ENCODE measurements at regions not wholly inside any gene's neighbourhood (a gene's known extent, or its start where the extent isn't known, plus 50 kb on each side); places are given as distances from the start of the nearest gene placed in this dataset.

DNA sequence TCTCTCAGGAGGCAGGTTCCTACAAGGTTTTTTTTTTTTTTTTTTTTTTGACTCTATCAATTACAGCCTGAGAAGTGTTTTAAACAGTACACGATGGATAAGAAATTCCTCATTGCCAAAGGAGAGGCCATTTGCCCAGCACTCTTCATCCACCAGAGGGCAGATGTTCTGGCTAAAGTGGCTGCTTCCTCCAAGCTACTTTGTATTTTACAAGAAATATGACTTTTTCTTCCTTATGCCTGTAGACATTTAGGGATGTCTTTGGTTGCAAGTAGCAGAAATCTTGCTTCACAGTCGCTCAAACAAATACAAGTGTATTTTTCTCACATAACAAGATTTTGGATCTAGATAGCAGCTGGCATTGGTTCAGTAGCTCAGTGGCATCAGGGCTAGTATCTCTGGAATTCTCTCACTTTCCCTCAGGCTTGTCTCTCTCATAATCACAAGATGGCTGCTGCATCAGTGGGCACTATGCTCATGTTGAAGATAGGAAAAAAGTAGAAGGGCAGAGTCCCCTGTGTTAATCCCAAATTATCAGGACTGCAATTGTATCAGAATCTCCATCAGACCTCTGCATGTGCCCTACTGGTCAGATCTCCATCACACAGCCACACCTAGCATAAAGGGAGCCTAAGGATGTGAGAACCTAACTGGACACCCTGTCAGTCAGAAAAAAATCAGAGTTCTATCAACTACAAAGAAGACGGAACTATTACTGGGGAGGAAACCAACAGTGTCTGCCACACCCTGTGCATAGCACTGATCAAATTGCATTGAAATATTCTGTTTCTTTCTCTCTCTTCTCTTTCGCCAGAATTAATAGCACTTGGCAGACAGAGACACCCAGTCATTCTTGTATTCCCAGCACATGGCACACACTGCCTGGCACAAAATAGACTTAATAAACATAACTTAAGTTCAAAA lies 138.9 kb upstream of the COL8A1 start:
- DNase-seq: no peak

DNA sequence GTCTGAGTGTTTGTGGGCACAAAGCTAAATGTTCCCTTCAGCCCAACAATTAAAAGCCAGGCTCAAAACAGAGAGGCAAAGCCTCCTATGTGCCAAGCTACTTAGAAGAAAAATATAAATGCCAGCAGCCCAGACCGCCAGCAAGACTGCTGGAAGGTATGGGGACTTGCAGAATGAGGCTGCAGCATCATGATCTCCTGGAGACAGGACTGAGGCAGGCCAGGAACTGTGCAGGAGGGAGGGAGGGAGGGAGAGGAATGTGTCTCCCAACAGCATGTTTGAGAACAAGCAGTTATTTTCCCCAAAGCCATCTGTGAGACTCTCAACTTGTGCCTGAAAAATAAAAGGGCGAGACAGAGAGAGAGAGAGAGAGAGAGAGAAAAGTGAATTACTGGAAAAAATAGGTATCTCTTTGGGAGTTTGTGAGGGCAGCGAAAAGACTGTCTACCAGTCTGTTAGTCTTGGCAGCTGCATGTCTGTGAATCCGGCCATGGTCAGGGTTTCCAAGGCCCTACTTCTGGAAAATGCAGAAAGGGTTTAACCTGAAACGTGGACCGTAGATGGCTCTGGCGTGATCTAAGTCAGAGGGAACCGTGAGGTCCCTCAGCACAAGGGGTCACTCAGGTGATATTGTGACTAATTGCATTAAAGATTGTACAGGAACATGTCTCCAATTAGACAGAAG lies 139.7 kb upstream of the COL8A1 start:
- DNase-seq: no peak

GRCh38 chr3:99487894-99488293 lies 150.5 kb upstream of the COL8A1 start:
- no peak for DNase-seq

DNA sequence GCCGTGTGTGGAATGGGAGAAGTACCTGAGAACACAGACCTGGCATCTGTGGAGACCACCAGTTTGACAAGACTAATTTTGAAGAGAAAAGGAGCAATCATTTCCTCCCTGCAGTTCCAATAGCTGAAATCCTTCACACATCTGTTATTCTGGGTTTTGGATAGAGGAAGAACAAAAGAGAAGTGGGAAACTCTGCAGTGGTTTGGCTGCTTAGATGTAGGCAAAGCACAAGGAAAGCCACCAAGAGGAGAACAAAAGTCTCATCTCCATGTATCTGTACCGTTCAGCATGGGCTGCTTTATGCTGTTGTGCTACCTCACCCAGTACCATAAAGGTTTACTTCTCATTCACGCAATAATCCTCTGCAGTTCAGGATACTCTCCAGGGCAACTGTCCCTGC lies 153.1 kb upstream of the COL8A1 start:
- DNase-seq: no peak

DNA sequence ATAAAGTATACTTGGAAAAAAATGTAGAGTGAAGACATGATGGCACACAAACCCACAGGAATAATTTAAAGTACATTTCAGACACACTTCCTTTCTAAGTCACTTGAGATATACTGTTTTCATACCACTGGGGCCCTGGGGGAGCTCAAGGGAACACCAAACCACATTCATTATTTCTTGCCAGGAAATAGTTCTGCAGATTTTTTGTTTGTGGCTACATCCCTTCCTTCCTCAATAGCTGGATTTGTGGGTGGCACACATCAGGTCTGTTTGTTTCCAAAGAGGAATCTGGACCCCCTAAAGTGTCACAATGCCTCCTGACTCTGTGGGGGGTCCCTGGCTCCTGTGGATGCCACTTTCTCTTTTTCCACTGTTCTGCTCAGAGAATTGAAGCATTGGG lies 153.5 kb upstream of the COL8A1 start:
- no peak for DNase-seq

- no peak for DNase-seq
These were observed 154.6 kb upstream of the COL8A1 start for GRCh38 chr3:99483841-99484240.

DNA sequence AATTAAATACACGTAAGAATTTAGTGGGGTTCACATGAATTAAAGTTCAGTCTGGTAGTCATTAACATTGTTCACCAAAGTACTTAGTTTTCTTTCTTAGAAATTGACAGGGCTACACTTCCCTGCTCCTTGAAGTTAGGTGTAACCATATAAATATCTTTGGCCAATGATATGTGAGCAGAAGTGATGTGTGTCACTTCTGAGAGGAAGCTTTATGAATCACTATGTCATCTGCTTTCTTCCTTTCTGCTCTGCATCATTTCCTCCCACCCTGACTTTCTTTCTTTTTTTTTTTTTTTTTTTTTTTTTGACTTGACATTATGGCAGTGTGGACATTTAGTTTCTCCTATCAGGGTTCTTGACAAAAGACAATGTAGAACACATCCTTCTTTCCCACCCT lies 156.2 kb upstream of the COL8A1 start:
- DNase-seq: no peak

DNA sequence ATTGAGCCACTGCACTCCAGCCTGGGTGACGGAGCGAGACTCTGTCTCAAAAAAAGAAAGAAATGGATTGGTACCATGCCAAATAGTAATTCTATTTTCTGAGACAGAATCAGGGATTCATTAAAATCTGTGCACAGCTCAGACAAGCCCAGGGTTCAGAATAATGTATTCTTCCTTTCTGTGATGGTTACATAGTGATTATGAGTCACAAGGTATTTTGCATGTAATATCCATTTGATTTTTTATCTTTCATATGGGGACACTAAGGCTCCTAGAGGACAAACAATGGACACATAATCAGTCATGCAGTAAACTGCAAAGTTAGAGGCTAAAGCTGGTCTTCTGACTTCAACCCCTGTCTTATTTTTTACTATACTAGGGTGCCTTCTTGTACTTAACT lies 156.8 kb upstream of the COL8A1 start:
- DNase-seq: no peak

DNA sequence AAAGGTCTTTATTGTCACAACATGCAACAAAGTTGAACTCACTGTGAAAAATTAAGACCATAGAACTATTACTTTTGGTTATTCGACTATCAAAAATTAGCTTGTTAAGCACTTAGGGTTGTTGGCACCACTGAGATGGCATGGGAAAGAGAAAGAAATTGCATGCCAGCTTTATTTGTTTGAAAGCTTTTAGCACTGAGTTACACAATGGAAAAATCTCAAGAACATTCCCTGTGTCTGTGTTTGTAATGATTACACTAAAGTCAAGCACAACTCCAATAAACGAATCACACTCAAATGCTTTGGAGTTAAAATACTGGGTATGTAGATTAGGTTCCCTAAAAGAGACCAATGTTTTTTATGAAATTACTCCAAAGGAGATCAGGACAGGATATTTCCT lies 158.6 kb upstream of the COL8A1 start:
- DNase-seq: no peak

DNA sequence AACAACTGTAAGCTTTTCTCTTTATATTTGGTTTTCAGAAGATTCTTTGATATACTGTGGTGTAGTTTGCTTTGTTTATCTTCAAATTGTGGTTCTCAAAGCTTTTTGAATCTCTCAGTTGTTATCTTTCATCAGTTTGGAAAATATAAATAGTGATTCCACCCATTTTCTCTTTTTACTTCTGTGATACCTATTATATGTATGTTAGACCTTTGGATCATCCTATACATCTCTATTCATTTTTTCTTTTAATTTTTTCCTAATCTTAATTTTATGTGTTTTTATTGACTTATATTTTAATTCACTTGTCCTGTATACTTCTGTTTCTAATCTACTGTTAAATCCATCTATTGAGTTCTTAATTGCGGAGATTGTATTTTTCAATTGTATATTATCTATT lies 160.7 kb upstream of the COL8A1 start:
- no peak for DNase-seq

- DNase-seq: no peak
These were observed 163.2 kb upstream of the COL8A1 start for GRCh38 chr3:99475229-99475628.

DNA sequence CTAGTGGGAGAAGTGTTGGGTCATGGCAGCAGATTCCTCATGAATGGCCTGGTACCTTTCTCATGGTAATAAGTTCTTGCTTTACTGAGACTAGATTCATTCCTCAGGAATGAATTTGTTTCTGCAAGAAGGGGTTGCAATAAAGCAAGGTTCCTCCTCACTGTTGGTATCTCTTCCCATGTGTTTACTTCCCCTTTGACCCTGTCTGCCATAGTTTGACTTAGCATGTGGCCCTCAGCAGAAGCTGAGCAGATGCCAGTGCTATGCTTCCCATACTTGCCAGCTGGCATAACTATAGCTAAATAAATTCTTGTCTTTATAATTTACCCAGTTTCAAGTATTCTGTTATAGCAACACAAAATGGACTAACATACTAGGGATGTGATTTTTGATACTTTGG lies 163.6 kb upstream of the COL8A1 start:
- DNase-seq: no peak

DNA sequence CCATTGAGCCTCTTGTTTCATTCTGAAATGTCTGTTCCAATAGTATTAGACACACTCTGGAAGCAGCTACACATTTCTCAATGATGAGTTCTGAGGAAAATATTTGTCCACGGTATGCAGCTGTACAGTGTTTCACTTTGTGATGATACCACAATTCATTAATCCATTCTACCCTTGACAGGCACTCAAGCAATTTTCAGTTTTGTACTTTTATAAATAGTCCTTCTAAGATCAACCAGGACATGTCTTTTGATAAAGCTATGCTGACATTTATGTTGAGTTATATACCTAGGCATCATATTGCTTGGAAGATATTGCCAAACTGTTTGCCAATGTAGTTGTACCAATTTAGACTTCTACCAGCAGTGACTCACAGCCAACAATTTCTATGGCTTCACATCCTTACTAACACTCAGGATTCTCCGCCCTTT lies 165.1 kb upstream of the COL8A1 start:
- DNase-seq: no peak

DNA sequence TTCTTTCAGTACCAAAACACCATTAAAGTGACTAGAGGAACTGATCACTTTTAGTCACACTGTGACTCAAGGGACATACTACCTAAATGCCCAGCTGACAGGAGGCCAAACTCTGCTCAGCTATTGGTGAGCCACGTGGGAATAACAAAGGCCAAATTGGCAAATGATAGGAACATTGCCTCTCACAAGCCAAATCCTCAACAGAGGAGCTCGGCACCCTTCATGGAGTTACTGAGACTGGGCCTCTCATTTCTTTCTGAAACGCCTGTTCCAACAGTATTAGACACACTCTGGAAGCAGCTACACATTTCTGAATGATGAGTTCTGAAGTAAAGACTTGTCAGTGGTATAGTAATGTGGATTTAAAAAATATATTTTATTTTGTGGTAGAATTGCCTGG lies 166.0 kb upstream of the COL8A1 start:
- no peak for DNase-seq

GRCh38 chr3:99471353-99472323 lies 166.8 kb upstream of the COL8A1 start:
- DNase-seq: no peak

DNA sequence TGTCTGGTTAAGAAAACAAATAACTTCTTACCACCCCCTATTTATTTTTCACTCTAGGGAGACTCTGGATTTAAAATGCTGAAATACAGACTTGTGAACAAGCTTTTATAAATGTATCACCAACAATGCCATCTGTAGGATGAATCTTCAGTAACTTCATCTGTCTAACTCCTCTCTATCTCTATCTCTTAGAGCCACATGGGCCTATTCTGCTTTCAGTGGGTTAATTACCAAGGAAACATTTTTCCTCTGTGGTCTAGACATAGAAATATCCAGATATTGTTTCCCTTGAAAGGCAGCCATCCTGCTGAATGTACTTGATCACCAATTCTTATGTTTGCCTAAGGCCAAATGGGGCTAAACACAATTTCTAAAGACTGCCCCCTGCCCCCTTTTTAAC lies 167.6 kb upstream of the COL8A1 start:
- DNase-seq: no peak

GRCh38 chr3:99468918-99469317 lies 169.5 kb upstream of the COL8A1 start:
- no peak for DNase-seq

DNA sequence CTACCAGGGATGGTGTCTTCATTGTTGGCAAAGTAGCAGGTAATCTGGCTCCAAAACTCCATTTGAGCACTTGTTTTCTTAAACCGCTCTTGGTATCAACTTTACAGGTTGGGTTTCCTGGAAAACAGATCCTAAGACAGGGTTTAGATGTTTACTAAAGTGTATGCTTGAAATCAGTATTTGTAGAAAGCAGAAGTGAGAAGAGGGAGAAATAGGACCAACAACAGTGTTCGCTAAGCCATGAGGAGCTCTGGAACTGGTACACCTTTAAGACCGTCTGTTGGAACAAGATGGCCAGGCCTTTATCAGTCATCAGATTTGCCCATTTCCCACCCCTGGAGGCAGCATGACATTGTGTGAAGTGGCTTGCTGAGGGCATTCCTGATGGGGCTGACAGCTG lies 171.0 kb upstream of the COL8A1 start:
- DNase-seq: no peak

- no peak for DNase-seq
These were observed 172.1 kb upstream of the COL8A1 start for GRCh38 chr3:99466331-99466730.

GRCh38 chr3:99458013-99458412 lies 180.4 kb upstream of the COL8A1 start:
- DNase-seq: no peak

DNA sequence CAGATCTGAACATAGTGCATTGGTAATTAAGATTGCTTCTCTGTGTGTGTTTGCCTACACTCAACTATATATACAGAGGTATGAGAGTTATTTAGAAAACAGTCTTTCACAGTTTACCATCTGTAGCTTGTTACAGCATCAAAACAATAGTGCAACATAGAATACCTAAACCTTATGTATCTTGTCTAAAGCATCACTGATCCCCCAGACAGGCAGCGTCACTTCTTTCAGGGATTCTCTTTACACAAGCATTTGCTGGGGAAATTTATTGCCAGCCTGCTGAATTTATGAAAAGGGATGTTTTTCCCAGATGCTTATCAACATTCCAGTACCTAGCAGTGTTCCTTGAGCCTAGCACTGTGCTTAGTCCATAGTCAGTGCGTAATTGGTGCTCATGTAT lies 195.8 kb upstream of the COL8A1 start:
- no peak for DNase-seq

DNA sequence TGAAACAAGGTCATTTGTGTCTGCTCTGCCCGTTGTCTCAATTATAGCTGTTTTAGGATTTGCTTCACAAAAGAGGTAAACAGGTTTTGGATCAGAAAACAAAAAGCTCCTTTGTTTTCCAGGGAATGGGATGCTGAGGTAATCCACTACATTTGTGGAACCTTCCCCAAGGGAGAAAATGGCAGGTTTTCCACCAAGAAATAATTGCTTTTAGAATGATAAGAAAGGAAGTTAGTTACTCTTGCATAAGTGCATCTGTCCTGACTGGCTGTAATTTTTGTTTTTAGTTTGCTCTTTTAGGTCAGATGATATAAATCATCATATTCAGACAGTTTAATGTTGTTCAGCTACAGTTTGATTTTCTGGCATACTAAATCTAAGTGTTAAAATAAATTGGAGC lies 198.5 kb upstream of the COL8A1 start:
- no peak for DNase-seq

- no peak for DNase-seq
These were observed 204.2 kb upstream of the COL8A1 start for GRCh38 chr3:99434190-99434589.
